T-helper 2 cell (primary cell): ENCODE measurements at regions not wholly inside any gene's neighbourhood (a gene's known extent, or its start where the extent isn't known, plus 50 kb on each side); places are given as distances from the start of the nearest gene placed in this dataset.
A peak's percentile ranks its signal among the peaks of the same experiment; 100 is the strongest.
"Not testable (repeated sequence)": the region's sequence is repeated elsewhere in the genome, so short reads cannot be mapped to it uniquely, and the experiment has no call there.

ENCODE experiments used
- DNase-seq, 5 experiments: peaks; one replicate each; pipeline versions ENCODE4 v3.0.0 to v3.0.0-alpha.2; 2012 to 2022

DNA sequence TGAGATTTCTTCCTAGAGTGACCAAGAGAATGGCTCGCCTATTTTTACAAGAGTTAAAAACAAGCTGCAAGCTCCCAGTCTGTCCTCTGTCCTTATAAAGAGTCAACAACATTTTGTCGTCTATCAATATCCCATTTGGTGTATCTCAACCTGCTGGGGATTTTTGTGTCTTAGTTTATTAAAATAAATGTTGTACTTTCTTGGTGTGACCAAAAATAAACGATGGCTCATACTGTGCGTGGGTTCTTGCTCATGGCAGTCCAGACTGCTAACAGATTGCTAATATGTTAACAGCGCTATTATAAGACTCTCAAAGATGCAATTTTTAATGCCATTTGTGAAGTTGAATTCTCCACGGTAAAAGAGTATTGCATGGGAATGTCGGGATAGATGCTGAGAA, 569.9 kb downstream of the GABRG2 start:
- no peak for DNase-seq

DNA sequence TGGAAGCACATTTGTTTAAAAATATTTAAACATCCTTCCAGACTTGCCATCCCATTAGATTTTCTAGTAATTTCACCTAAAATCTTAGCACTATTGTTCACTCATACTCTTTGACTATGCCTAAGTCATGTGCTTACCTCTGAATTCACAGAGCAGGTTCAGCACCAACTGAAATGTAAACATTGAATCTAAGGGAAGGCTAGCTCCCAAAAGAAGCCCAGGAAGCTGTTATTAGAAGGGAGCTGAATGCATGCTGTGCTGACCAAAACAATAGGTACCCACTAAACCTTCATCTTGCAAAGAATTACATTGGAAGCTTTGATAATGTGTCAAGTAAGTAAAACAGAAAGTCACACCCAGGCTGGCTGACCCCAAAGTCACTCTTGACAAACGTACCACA, 571.3 kb downstream of the GABRG2 start:
- no peak for DNase-seq

DNA sequence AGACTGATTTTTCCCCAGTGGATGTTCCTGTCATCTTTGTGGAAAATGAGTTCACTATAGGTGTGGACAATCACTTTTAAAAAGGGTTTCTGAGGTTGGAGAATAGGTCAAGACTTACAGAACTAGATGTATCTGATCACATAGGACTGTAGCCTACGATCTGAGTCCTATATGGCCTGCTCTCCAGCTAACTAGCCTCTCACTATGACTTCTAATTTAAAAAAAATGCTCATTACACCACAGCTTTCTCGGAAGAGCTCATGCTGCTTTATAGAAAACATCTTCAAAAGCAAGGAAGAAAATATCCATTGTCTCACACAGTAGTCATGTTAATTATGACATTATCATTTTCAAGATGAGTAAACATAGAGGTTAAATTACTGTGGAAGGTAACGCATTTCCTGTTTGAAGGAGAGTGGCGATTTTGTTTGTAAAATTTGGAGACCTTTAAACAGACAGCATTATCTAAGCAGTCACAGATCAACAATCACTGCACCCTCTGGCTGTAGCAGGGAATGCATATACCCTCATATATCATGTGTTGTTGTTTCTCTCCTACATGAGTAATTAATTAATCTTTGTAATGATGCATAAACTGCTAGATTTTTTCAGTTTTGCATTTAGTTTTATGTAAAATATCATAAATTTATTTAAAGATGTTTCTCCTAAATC, 573.7 kb downstream of the GABRG2 start:
- DNase-seq: peak in 1 of 5 experiments; percentile 31

DNA sequence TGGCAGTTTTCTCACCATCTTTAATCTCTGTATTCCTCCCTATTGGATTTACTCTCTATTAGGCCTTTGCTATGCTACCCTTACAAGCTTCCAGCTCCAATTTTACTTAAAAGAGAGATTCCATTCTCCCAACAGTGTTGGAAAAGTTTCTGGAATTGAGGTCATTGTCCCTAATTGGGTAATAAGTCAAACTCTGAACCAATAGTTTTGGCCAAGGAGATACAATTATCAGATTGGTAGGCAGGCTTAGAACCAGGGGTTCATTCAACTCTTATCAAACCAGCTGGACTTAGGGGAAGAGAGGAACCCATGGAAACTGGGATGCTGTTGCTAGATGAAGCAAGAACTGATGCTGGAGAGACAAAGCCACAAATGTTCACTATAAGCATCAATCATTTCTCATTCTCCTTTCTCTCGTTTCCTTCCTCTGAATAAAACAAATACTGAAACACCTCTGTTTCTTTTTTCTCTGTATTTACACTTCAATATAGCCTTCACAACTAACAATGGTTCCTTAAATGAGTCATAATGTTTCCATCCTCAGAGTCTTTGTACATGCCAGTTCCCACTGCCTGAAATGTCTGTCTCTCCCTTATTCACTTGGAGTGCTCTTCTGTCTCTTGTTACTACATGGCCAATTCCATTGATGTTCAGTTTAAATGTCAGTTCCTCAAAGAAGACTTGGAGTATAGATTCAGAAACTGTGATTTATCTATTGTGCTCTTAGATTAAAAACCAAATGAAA, 587.3 kb downstream of the GABRG2 start:
- no peak for DNase-seq

- no peak for DNase-seq
Measured at GRCh38 chr5:162657076-162657475, 589.5 kb downstream of the GABRG2 start.

DNA sequence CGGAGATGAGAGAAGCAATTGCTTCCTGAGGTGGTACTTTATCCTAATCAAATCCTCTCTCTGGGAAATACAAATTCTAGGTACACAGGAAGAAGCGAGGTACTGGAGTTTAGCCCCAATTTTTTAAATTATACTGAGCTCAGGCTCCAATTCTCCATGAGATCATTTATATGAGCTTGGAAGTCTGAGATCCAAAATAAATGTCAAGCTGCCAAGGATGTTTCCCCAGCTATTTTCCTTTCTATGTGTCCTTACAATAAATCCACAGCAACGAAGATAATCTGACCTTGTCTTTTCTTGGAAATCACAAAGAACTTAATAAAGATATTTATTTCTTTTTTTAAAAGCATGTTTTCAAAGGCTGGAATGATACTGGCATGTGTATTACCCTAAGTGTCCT, 597.3 kb downstream of the GABRG2 start:
- no peak for DNase-seq

DNA sequence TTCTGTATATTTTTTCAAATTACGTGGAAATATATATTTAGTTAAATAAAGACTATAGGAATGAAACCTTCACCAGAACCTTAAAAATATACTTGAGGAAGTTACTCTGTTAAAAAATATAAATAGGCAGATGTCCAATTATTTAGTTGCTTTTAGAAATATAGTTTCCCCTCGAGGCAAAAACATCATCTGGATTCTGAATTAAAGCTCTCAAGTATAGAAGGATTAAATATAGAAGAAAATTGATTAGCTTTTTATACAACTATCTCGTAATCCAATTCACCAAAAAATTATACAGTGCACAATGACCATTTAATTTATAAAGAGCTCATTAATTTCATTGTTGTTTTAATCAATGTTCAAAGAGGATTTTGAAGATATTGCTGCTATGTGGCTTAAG, 601.4 kb downstream of the GABRG2 start:
- DNase-seq: no peak

GRCh38 chr5:162672061-162672460, 604.5 kb downstream of the GABRG2 start:
- no peak for DNase-seq

- DNase-seq: no peak
Measured at GRCh38 chr5:162683284-162683683, 615.7 kb downstream of the GABRG2 start.

- no peak for DNase-seq
Measured at GRCh38 chr5:162684145-162684544, 616.6 kb downstream of the GABRG2 start.

DNA sequence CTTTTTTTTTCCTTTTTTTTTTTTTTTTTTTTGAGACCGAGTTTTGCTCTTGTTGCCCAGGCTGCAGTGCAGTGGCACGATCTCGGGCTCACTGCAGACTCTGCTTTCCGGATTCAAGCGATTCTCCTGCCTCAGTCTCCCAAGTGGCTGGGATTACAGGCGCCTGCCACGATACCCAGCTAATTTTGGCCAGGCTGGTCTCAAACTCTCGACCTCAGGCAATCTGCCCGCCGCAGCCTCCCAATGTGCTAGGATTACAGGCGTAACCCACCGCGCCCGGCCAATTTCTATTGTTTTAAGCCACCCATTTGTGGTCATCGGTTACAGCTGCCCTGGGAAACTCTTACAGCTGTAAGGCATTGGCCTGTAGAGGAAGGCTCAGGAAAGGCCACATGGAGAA, 617.7 kb downstream of the GABRG2 start:
- no peak for DNase-seq

GRCh38 chr5:162696272-162696671, 628.7 kb downstream of the GABRG2 start:
- not testable (repeated sequence) for DNase-seq

DNA sequence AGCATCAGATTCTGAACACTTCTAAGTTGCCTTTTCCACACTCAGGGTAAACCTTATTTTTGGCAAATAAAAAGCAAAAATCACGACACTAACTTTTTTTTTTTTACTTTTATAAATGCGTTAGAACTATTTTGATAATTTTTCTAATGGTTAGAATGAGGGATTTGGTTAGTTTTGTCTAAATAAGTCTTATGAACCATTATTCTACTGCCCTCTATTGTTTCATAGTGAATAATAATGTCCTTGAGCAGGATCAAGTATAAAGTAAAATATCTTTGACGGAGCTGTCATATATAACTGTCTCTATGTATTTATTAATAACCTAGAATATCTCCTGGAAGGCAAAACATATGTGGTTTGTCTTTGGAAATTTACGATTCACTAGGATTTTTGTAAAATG, 631.8 kb downstream of the GABRG2 start:
- DNase-seq: no peak

GRCh38 chr5:162703914-162704313, 636.3 kb downstream of the GABRG2 start:
- DNase-seq: no peak

- DNase-seq: no peak
Measured at GRCh38 chr5:162711244-162711643, 643.7 kb downstream of the GABRG2 start.

GRCh38 chr5:162719720-162720119, 652.1 kb downstream of the GABRG2 start:
- no peak for DNase-seq

DNA sequence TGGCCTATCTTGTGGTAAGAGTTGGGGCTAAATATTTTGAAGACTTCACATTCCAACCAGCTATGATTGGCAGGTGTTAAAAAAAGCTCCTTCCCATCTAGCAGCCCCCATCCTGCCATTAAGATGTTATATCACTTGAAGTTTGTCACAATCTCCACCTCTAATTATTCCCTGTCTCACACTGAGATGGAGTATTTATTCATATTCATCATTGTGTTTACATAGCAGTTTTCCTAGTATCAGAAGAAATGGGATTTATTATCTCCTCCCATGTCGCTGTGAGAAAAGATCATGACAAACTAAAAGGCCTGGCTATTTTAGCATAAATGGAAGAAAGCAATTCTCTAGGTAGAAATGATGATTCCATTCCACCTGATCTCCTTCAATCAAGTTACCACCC, 653.6 kb downstream of the GABRG2 start:
- no peak for DNase-seq

GRCh38 chr5:162752612-162753011, 684.8 kb upstream of the CCNG1 start:
- no peak for DNase-seq

- DNase-seq: no peak
Measured at GRCh38 chr5:162762119-162762518, 675.3 kb upstream of the CCNG1 start.

DNA sequence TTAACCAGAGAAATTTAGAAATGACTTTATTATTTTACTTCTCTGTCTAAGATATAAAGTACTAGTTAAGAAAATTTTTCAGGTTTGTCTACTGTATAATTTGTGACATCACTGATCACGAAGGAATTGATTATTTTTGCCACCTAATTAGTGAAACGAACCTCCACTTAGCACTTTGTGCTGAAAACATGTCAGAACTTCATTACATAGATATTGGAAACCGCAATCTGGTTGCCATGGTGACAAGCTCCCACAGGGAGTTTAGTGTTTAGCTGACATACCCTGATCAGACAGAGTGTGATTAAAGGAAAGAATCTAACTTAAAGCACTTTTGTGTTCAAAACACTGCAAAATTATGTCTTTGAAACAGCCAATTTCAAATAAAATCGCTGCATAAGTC, 668.4 kb upstream of the CCNG1 start:
- no peak for DNase-seq

GRCh38 chr5:162785673-162786072, 651.7 kb upstream of the CCNG1 start:
- no peak for DNase-seq

- DNase-seq: no peak
Measured at GRCh38 chr5:162786234-162786633, 651.2 kb upstream of the CCNG1 start.

DNA sequence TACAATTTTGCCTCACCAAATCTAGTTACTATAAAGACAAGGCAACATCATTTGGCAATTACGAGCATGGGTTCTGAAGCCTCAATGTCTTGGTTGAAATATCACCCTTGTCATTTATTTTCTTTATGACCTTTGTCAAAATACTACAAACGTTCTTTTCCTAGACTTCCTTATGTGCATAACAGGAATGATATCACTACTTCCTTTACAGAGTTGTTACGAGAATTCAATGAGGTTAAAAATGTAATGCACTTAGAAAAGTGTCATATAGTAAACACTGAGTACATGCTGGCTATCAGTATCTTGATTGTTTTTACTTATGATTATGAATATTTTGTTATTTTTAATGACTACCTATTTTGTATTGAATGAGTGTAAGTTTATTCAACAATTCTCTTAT, 640.9 kb upstream of the CCNG1 start:
- no peak for DNase-seq

DNA sequence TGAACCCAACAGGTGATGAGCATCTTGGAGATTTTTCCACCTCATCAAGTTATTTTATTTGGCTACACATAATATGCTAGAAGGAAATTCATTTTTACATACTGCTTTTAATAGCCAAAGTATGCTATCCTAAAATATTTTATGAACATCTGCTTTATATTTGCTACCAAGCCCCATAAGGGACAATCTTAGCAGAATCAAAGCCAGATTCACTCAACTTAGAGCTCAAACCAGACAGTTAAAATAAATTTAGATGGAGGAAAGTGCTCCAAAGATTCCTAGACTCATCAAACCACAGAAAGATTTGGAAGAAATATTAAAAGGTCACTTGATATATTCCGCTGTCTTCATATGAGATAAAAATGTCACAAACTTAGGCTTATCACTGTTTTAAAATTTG, 637.1 kb upstream of the CCNG1 start:
- DNase-seq: no peak

- DNase-seq: no peak
Measured at GRCh38 chr5:162801235-162801634, 636.2 kb upstream of the CCNG1 start.
